GM12874 (cell line): ENCODE measurements at regions not wholly inside any gene's neighbourhood (a gene's known extent, or its start where the extent isn't known, plus 50 kb on each side); places are given as distances from the start of the nearest gene placed in this dataset.

Experiments used
- TF ChIP-seq, protein P1 (sequence below): IDR thresholded peaks from 2 replicates; pipeline ENCODE4 v1.5.1; 2011; ENCODE audit warnings: low read depth, mild to moderate bottlenecking, control low read depth, low read length, moderate library complexity; ENCODE audit not compliant: insufficient read depth

DNA sequence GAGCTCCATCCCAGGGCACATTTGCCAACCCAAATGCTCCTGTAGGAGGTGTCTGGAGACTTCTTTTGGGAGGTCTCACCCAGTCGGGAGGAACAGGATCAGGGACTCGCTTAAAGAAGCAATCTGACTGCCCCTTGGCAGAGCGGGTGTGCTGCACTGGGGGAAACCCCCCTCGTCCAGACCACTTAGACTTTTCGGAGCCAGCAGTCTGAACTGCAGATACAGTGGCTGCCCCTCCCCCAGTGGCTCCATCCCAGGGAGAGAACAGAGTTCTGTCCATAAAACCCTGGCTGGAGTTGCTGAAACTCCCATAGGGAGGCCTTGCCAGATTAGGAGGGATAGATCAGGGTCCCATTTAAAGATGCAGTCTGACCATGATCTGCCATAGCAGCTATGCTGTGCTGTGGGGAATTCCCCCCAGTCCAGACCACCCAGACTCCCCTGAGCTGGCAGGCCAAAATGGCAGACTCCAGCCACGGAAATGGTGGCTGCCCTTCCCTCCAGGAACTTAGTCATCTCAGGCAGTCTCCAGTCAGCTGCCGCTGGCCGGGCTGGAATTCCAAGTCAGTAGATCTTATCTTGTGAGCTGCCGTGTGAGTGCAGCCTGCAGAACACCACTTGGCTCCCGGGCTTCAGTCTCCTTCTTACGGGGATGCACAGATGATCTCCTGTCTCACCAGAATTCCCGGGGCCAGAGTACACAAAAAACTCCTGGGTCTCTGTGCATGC lies 278.1 kb upstream of the SASH1 start:
- TF ChIP-seq, protein P1, sequence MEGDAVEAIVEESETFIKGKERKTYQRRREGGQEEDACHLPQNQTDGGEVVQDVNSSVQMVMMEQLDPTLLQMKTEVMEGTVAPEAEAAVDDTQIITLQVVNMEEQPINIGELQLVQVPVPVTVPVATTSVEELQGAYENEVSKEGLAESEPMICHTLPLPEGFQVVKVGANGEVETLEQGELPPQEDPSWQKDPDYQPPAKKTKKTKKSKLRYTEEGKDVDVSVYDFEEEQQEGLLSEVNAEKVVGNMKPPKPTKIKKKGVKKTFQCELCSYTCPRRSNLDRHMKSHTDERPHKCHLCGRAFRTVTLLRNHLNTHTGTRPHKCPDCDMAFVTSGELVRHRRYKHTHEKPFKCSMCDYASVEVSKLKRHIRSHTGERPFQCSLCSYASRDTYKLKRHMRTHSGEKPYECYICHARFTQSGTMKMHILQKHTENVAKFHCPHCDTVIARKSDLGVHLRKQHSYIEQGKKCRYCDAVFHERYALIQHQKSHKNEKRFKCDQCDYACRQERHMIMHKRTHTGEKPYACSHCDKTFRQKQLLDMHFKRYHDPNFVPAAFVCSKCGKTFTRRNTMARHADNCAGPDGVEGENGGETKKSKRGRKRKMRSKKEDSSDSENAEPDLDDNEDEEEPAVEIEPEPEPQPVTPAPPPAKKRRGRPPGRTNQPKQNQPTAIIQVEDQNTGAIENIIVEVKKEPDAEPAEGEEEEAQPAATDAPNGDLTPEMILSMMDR = no peak

DNA sequence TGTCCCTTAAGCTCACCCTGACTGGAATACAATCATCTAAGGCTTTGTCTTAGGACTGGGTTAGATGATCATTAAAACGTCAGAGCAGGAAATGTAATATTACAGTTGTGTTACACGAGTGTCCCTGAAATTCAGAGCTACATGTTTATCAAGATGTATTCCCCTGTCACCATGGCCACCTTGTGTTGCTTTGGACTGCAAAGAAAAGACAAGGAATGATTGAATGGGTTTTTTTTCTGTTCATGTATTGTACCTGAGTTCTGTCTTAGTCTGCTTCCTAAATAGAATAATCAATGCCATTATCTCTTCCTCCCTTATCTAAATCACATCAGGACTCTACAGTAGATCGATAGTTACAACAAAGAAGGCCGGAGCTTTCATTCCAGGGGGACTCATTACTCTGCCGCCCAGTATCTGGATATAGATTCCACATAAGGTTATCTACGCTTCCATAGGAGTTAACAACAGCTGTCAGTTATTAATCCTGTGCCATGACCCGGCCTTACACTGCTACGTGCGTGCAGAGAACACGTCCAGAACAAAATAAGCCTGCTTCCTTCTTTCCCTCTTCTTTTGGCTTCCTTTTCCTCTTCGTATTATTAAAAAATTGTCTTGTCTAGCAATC lies 274.1 kb upstream of the SASH1 start:
- TF ChIP-seq, protein P1 = no peak

DNA sequence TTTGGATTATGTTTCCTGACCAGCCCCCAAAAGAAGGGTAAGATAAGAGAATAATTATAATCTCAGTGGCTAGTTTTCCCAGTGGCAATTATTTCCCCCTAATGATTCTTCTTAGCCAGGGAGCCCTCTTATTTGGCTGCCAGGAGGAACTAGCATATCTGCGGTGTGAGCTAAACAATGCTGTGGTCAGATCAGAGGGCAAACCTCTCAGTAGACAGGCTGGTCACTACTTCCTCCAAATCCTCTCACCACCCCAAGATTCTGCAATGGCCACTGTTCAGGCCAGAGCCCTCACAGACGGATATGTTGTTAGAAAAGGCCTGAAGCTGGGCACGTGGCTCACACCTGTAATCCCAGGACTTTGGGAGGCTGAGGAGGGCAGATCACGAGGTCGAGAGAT lies 273.4 kb upstream of the SASH1 start:
- TF ChIP-seq, protein P1 = no peak

DNA sequence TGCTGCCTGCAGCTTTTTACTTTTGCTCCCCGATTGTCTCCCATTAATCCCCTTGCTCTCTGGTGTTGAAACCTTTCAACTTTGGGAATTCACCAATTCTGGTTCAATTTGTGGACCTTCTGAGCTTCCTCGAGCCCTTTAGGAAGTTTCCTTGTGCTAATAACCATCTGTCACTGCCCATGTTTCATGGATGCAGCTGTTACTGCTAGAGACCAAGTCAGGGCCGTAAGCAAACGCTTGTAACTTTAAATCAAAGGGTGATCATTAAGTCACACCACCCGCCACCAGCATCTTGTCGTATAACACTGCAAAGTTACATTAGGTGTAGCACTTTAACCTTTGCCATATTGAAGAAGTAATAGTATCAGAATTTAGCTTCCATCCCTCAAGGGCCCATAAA lies 268.3 kb upstream of the SASH1 start:
- TF ChIP-seq, protein P1 = no peak

DNA sequence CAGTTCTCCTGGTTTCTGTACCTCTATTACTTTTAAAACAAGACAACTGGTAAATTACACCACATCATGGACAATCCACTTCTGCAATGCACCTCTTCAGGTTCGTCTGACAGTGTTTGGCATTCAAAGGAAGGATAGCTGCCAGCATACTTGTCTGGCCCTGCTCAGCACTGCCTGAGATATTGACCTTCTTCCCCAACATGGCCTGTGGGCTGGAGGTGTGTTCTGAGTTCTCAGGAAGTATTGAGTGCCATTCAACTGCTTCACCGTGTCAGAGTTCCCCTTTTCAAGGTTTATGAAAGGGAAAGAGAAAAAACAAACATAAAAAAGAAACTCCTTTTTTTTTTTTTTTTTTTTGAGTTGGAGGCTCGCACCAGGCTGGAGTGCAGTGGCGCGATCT lies 267.9 kb upstream of the SASH1 start:
- TF ChIP-seq, protein P1 = no peak

DNA sequence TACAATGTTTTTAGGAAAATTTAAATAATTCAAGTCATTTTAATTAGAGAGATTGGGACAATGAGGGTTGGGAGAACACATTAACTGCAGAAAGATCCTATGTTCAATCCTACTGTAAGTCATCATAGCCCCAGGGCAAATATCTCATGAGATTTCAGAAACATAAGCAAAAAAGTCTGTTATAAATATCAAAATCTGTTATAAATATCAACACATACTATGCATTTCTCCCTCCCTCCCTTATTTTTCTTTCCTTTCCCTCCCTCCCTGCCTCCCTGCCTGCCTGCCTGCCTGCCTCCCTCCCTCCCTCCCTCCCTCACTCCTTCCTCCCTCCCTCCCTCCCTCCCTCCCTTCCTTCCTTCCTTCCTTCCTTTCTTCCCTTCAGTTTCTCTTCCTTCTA lies 267.3 kb upstream of the SASH1 start:
- TF ChIP-seq, protein P1 = no peak

DNA sequence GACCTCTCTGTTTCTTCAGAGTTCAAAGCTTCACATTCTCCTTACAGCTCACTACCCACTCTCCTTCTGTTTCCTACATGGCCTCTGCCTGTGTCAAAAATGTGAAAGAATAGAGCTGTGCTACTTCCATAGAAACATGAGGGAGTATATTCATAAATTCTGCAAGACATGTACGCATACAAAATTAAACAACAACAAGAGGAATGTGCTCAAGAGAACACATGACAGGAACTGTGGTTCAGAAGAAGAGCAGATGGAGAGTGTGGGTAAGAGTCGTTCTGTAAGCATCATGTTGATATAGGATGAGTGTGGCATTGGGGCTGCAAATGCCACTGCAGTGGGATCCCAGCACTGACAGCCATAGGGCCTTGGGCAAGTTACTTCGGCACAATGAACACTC lies 266.6 kb upstream of the SASH1 start:
- TF ChIP-seq, protein P1 = no peak
